T-cell (primary cell): ENCODE measurements at regions not wholly inside any gene's neighbourhood (a gene's known extent, or its start where the extent isn't known, plus 50 kb on each side); places are given as distances from the start of the nearest gene placed in this dataset.

Source experiments
- ATAC-seq, 4 experiments: fragments of 200-7000 bp in 3 of 4; fragments of 150-1000 bp in 1 of 4; cut with Tn5 transposase; replicated peaks in 1 of 4; 1 replicate in 3 of 4; 2 replicates in 1 of 4; pipeline ENCODE4 v1.10.0; 2021; ENCODE audit warnings: moderate library complexity in 3 of 4, mild to moderate bottlenecking in 2 of 4, moderate number of reproducible peaks in 1 of 4
- CTCF ChIA-PET, 2 donors: fragments of 300-600 bp; sonication (Branson Sonifier 250); formaldehyde crosslinking; loops; one replicate each; lab custom pipeline; 2022; ENCODE audit warnings: antibody characterized with exemption in 2 of 2; lab: Charles Lee
- POLR2A ChIA-PET, 2 donors: fragments of 300-600 bp; sonication (Branson Sonifier 250); formaldehyde crosslinking; loops; one replicate each; lab custom pipeline; 2022; ENCODE audit warnings: antibody characterized with exemption in 2 of 2; lab: Charles Lee
- DNase-seq, 35 experiments: peaks; one replicate each; pipeline versions ENCODE4 v3.0.0 to v3.0.0-alpha.2; 2013 to 2023
- H3K27ac ChIP-seq: one replicate; pipeline ENCODE4 v1.5.1; 2013; ENCODE audit warnings: low read length
- H3K27me3 ChIP-seq, 2 experiments: replicated peaks in 1 of 2; 1 replicate in 1 of 2; 2 replicates in 1 of 2; pipeline versions ENCODE4 v1.6.1 to v1.7.0; 2013; ENCODE audit warnings: low read length in 1 of 2, mixed read lengths in 1 of 2; ENCODE audit not compliant: control insufficient read depth in 2 of 2, insufficient read depth in 2 of 2; ENCODE audit errors: extremely low read depth in 1 of 2
- H3K36me3 ChIP-seq, 2 donors: 1 replicate in 1 of 2; 2 replicates in 1 of 2; pipeline versions ENCODE4 v1.6.1 to v1.7.0; 2013; ENCODE audit warnings: low read length in 1 of 2; ENCODE audit not compliant: control insufficient read depth in 2 of 2, insufficient read depth in 1 of 2; ENCODE audit errors: extremely low read depth in 1 of 2
- H3K4me1 ChIP-seq, 2 experiments: 1 replicate in 1 of 2; 2 replicates in 1 of 2; pipeline versions ENCODE4 v1.6.1 to v1.7.0; 2013; ENCODE audit warnings: low read length in 2 of 2, mixed read lengths in 1 of 2; ENCODE audit not compliant: insufficient read depth in 2 of 2, control insufficient read depth in 1 of 2; ENCODE audit errors: extremely low read depth in 1 of 2
- H3K4me3 ChIP-seq, 2 donors: 1 replicate in 1 of 2; 2 replicates in 1 of 2; pipeline versions ENCODE4 v1.5.1 to v1.7.0; 2013; ENCODE audit warnings: mild to moderate bottlenecking in 2 of 2, low read length in 1 of 2, moderate library complexity in 1 of 2; ENCODE audit not compliant: control insufficient read depth in 1 of 2; ENCODE audit errors: extremely low read depth in 1 of 2
- H3K9me3 ChIP-seq: 2 replicates; pipeline ENCODE4 v1.7.0; 2013
- H3K27ac Mint-ChIP-seq, 2 donors: one replicate each; pipeline ENCODE4 v1.8.0; 2020 to 2021; ENCODE audit warnings: mild to moderate bottlenecking in 2 of 2, mixed read lengths in 2 of 2
- H3K27me3 Mint-ChIP-seq, 2 donors: one replicate each; pipeline ENCODE4 v1.8.0; 2021 to 2022; ENCODE audit warnings: mixed read lengths in 2 of 2
- H3K36me3 Mint-ChIP-seq: one replicate; pipeline ENCODE4 v1.8.0; 2021; ENCODE audit warnings: mixed read lengths
- H3K4me1 Mint-ChIP-seq, 3 donors: one replicate each; pipeline ENCODE4 v1.8.0; 2020 to 2022; ENCODE audit warnings: mixed read lengths in 3 of 3, mild to moderate bottlenecking in 1 of 3
- H3K4me3 Mint-ChIP-seq, 3 donors: one replicate each; pipeline ENCODE4 v1.8.0; 2020 to 2022; ENCODE audit warnings: mild to moderate bottlenecking in 3 of 3, mixed read lengths in 3 of 3, moderate library complexity in 3 of 3
- H3K9me3 Mint-ChIP-seq, 3 donors: one replicate each; pipeline ENCODE4 v1.8.0; 2020 to 2022; ENCODE audit warnings: mixed read lengths in 3 of 3
- WGBS: methylation state at CpG from one replicate; pipeline ENCODE4 v1.1.5; 2013; ENCODE audit warnings: missing lambda C conversion rate; ENCODE audit not compliant: insufficient coverage; 5-methylcytosine and 5-hydroxymethylcytosine counted together

DNA sequence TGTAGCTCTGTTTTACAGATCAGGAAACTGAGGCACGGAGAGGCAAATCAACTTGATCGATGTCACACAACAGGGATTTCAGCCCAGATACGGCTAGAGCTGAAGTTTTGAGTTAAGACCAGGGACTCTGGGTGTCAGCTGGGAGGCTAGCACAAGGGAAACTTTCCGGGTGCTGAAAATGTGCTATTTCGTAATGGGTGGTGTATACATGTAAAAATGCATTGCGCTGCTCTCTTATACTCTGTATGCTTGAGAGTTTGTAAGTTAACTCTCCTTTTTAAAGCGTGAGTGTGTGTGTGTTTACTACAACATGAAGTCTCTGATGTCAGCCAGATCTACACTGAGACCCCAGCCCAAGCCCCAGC is 227.6 kb downstream of the MN1 start:
- Histone ChIP-seq H3K27me3 (peaks cover 0 to 30% of the 10 kb centered on the region in 2 experiments), H3K36me3 (no peaks in the 10 kb centered on the region), H3K4me3 (no peak overlapping the region), H3K4me1 (no peaks in the 10 kb centered on the region), H3K9me3 (no peaks in the 10 kb centered on the region), H3K27ac (no peak overlapping the region)
- ATAC-seq, result no peak
- DNase-seq, result no peak
- ChIA-PET CTCF (no interaction called here), POLR2A (no interaction called here)
- Mint-ChIP-seq H3K9me3 (peaks cover 0 to 5% (median 0%) of the 10 kb centered on the region in 3 donors), H3K27me3 (peaks cover 13 to 26% of the 10 kb centered on the region in 2 donors), H3K4me3 (no peak overlapping the region), H3K27ac (no peak overlapping the region), H3K36me3 (no peaks in the 10 kb centered on the region), H3K4me1 (no peaks in the 10 kb centered on the region)
- 83% methylated on average over 3 of the region's 7 CpGs for WGBS

DNA sequence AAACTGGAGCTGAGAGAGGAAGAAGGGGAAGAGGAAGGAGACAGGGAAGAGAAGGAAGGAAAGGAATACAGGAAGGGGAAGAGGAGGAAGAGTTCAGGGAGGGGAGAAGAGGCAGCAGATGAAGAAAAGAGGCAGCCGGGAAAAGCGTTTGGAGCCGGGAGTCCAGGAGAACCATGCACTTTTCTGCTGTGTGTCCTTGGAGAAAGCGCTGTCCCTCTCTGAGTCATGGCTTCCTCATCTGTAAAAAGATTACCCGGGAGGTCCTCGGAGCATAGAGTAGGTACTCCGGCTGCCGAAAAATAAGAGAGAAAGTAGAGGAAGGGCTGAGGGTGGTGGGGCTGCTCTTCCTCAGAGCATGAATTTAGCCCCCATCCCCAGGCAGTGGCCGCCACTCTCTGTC is 226.9 kb downstream of the MN1 start:
- CTCF ChIA-PET, result no interaction called here
- peaks cover 13 to 33% of the 10 kb centered on the region in 2 donors for H3K27me3 Mint-ChIP-seq
- POLR2A ChIA-PET, result no interaction called here
- ATAC-seq, result no peak
- Histone ChIP-seq H3K9me3 (no peaks in the 10 kb centered on the region), H3K36me3 (no peaks in the 10 kb centered on the region), H3K27me3 (peaks cover 0 to 30% of the 10 kb centered on the region in 2 experiments), H3K4me1 (no peaks in the 10 kb centered on the region), H3K4me3 (no peak overlapping the region), H3K27ac (no peak overlapping the region)
- no peak for DNase-seq
- peaks cover 0 to 5% (median 0%) of the 10 kb centered on the region in 3 donors for H3K9me3 Mint-ChIP-seq
- no peak overlapping the region for H3K4me3 Mint-ChIP-seq
- WGBS, result 92% methylated on average over 4 of the region's 9 CpGs
- H3K4me1 Mint-ChIP-seq, result no peaks in the 10 kb centered on the region
- H3K27ac Mint-ChIP-seq, result no peak overlapping the region
- H3K36me3 Mint-ChIP-seq, result no peaks in the 10 kb centered on the region

DNA sequence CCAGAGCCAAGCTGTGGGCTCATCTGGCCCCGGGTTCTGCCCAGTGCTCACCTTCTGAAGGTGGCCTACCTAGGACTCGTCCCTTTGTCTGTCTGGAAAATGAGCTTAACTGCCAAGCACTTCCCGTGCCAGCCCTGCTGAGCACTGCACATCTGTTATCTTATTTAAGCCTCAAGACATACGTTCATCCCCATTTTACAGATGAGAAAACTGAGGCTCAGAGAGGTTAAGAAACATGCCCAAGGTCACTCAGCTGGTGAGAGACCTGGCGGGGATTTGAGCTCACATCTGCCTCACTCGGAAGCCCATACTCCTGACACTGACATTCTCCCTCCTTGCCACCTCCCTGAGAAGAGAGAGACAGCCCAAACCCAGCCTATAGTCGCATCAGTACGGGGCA is 226.2 kb downstream of the MN1 start:
- H3K36me3 Mint-ChIP-seq, result no peaks in the 10 kb centered on the region
- DNase-seq (no peak), ATAC-seq (no peak)
- Histone ChIP-seq H3K36me3 (no peaks in the 10 kb centered on the region), H3K9me3 (no peaks in the 10 kb centered on the region), H3K27ac (no peak overlapping the region), H3K27me3 (peaks cover 0 to 37% of the 10 kb centered on the region in 2 experiments), H3K4me3 (no peak overlapping the region), H3K4me1 (no peaks in the 10 kb centered on the region)
- H3K4me1 Mint-ChIP-seq, result no peaks in the 10 kb centered on the region
- ChIA-PET POLR2A (no interaction called here), CTCF (no interaction called here)
- 60% methylated on average over 6 of the region's 8 CpGs for WGBS
- no peak overlapping the region for H3K27ac Mint-ChIP-seq
- H3K9me3 Mint-ChIP-seq, result peaks cover 0 to 5% (median 0%) of the 10 kb centered on the region in 3 donors
- H3K27me3 Mint-ChIP-seq, result peaks cover 13 to 33% of the 10 kb centered on the region in 2 donors
- H3K4me3 Mint-ChIP-seq, result no peak overlapping the region

DNA sequence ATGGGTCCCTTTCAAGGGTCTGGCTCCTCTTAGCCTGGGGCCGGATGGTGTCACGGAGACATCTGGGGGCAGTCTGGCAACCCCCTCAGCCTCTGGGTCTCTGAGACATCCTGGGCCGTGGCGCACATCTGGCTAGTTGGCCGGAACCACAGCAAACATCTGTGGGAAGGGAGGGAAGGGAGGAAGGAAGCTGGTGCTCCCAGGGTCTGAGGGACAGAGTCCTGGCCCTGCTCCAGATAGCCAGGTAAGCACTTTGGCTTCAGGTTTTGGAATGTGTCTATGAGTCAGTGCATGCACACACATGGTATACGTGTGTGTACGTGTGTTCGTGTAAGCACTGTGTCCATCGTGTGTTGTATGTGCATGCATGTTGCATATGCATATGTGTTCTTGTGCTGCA is 225.1 kb downstream of the MN1 start:
- 69% methylated on average over 9 of the region's 9 CpGs for WGBS
- CTCF ChIA-PET, result no interaction called here
- H3K4me3 Mint-ChIP-seq, result no peak overlapping the region
- H3K4me1 Mint-ChIP-seq, result no peaks in the 10 kb centered on the region
- DNase-seq, result no peak
- H3K27ac Mint-ChIP-seq, result no peak overlapping the region
- H3K4me1 ChIP-seq, result no peaks in the 10 kb centered on the region
- no peaks in the 10 kb centered on the region for H3K36me3 ChIP-seq
- H3K36me3 Mint-ChIP-seq, result no peaks in the 10 kb centered on the region
- no peaks in the 10 kb centered on the region for H3K9me3 ChIP-seq
- ATAC-seq, result no peak
- H3K27me3 ChIP-seq, result peaks cover 0 to 38% of the 10 kb centered on the region in 2 experiments
- no peak overlapping the region for H3K4me3 ChIP-seq
- peaks cover 12 to 35% of the 10 kb centered on the region in 2 donors for H3K27me3 Mint-ChIP-seq
- H3K9me3 Mint-ChIP-seq, result peaks cover 0 to 5% (median 0%) of the 10 kb centered on the region in 3 donors
- POLR2A ChIA-PET, result interaction anchor here in 1 of 2 donors (0.6 kb wide), 1 partner anchor 224 kb away, joined by 4 read pairs; no protein-coding TSS in a partner anchor
- H3K27ac ChIP-seq, result no peak overlapping the region

DNA sequence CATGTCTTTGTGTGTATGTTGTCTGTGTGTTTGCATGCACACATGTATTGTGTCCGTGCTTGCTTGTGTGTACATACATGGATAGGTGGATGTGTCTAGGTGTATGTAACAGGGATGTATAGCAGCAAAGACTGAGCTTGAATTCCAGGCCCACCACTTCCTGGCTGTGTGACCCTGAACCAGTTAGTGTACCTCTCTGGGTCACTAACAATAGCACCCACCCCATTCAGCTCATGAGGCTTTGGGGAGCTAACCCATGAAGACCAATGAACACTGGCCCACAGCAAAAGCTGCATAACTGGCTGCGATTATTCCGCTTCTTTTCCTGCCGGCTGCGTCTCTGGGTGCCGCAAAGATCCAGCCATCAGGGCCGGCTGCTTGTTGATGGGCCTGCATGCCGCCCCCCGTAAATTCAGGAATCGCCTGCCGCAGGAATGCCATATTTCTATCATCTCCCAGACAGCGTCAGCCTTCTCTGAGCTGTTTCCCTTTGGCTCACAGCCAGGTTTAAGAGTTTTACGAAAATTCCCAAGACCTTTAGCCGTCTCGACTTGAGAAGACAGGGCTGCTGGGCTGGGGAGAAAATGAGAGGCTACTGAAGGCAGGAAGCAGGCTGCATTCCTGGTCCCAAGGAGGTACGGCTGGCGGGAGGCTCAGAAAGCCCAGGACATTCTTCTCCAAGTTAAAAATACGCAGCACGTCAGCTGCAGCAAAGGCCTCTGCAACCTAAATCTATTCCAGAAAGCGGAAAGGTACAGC is 224.6 kb downstream of the MN1 start:
- Mint-ChIP-seq H3K36me3 (no peaks in the 10 kb centered on the region), H3K4me3 (no peak overlapping the region), H3K9me3 (peaks cover 0 to 5% (median 0%) of the 10 kb centered on the region in 3 donors), H3K4me1 (no peaks in the 10 kb centered on the region), H3K27me3 (peaks cover 12 to 33% of the 10 kb centered on the region in 2 donors), H3K27ac (no peak overlapping the region)
- Histone ChIP-seq H3K4me3 (no peak overlapping the region), H3K27ac (no peak overlapping the region), H3K9me3 (no peaks in the 10 kb centered on the region), H3K36me3 (no peaks in the 10 kb centered on the region), H3K4me1 (no peaks in the 10 kb centered on the region), H3K27me3 (peaks cover 0 to 37% of the 10 kb centered on the region in 2 experiments)
- ATAC-seq (no peak), DNase-seq (no peak)
- CTCF ChIA-PET, result no interaction called here
- WGBS, result 89% methylated on average over 15 of the region's 20 CpGs
- POLR2A ChIA-PET, result no interaction called here

DNA sequence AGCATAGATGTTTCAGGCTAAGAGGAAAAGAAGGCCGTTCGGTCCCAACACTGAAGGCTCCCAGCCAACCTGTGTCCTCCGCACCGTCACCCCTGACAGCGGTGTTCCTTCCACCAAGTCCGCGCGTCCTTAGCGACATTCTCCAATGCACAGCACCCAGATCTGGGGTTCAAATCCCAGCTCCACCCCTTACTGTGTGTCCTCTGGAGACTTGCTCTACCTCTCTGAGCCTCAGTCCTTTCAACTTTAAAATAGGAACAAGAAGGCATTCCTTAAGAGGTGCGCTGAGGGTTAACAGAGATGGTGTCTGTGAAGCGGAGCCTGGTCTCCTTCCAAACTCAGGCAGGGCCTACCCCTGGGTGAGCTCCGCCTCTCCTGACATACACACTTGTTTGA is 224.0 kb downstream of the MN1 start:
- Histone ChIP-seq H3K4me1 (no peaks in the 10 kb centered on the region), H3K27ac (no peak overlapping the region), H3K27me3 (peaks cover 0 to 32% of the 10 kb centered on the region in 2 experiments), H3K36me3 (no peaks in the 10 kb centered on the region), H3K9me3 (no peaks in the 10 kb centered on the region), H3K4me3 (no peak overlapping the region)
- 93% methylated on average over 10 of the region's 12 CpGs for WGBS
- no peak for ATAC-seq
- DNase-seq, result no peak
- Mint-ChIP-seq H3K4me3 (no peak overlapping the region), H3K27me3 (peaks cover 12 to 34% of the 10 kb centered on the region in 2 donors), H3K36me3 (no peaks in the 10 kb centered on the region), H3K4me1 (no peaks in the 10 kb centered on the region), H3K27ac (no peak overlapping the region), H3K9me3 (no peaks in the 10 kb centered on the region)
- CTCF ChIA-PET, result no interaction called here
- POLR2A ChIA-PET, result no interaction called here
